GM06990 (cell line): ENCODE measurements at regions not wholly inside any gene's neighbourhood (a gene's known extent, or its start where the extent isn't known, plus 50 kb on each side); places are given as distances from the start of the nearest gene placed in this dataset.

Experiments
- DNase-seq: peaks from one replicate; pipeline ENCODE4 v3.0.0-alpha.2; 2011; ENCODE audit not compliant: insufficient read length; ENCODE audit errors: extremely low read depth
- H3K27me3 ChIP-seq: replicated peaks from 2 replicates; pipeline ENCODE4 v1.6.0; 2011; ENCODE audit warnings: low read length; ENCODE audit not compliant: control insufficient read depth, insufficient read depth
- H3K36me3 ChIP-seq: 2 replicates; pipeline ENCODE4 v1.5.1; 2011; ENCODE audit warnings: low read length; ENCODE audit not compliant: control insufficient read depth, insufficient read depth
- H3K4me3 ChIP-seq: replicated peaks from 2 replicates; pipeline ENCODE4 v1.5.1; 2011; ENCODE audit warnings: low read depth, mild to moderate bottlenecking, control low read depth, low read length
- CTCF ChIP-seq: IDR thresholded peaks from 2 replicates; pipeline ENCODE4 v1.5.1; 2011; ENCODE audit warnings: low read length, control low read depth, mild to moderate bottlenecking, inconsistent platforms; ENCODE audit not compliant: insufficient read depth, poor library complexity, severe bottlenecking

GRCh38 chr6:126939784-126940183 is 178.7 kb upstream of the RSPO3 start:
- no peak for TF ChIP-seq CTCF
- Histone ChIP-seq H3K27me3 (no peaks in the 10 kb centered on the region), H3K36me3 (no peaks in the 10 kb centered on the region), H3K4me3 (no peak overlapping the region)
- DNase-seq, result no peak

GRCh38 chr6:126941751-126942150 is 176.7 kb upstream of the RSPO3 start:
- TF ChIP-seq CTCF, result no peak
- Histone ChIP-seq H3K4me3 (no peak overlapping the region), H3K36me3 (no peaks in the 10 kb centered on the region), H3K27me3 (no peaks in the 10 kb centered on the region)
- DNase-seq, result no peak

- DNase-seq, result no peak
- Histone ChIP-seq H3K4me3 (no peak overlapping the region), H3K36me3 (no peaks in the 10 kb centered on the region), H3K27me3 (no peaks in the 10 kb centered on the region)
- TF ChIP-seq CTCF, result no peak
These were observed 174.0 kb upstream of the RSPO3 start for GRCh38 chr6:126944512-126944911.

GRCh38 chr6:126945150-126945685 is 173.3 kb upstream of the RSPO3 start:
- H3K27me3 ChIP-seq, result no peaks in the 10 kb centered on the region
- DNase-seq, result no peak
- no peak for TF ChIP-seq CTCF

GRCh38 chr6:126945812-126946360 is 172.6 kb upstream of the RSPO3 start:
- DNase-seq, result no peak
- H3K27me3 ChIP-seq, result no peaks in the 10 kb centered on the region
- no peak for TF ChIP-seq CTCF
- no peak overlapping the region for H3K4me3 ChIP-seq
- H3K36me3 ChIP-seq, result no peaks in the 10 kb centered on the region

More at GRCh38 chr6:126945150-126945685, 173.3 kb upstream of the RSPO3 start:
- Histone ChIP-seq H3K36me3 (no peaks in the 10 kb centered on the region), H3K4me3 (no peak overlapping the region)

GRCh38 chr6:126947070-126947469 is 171.4 kb upstream of the RSPO3 start:
- H3K4me3 ChIP-seq, result no peak overlapping the region
- H3K27me3 ChIP-seq, result no peaks in the 10 kb centered on the region
- H3K36me3 ChIP-seq, result no peaks in the 10 kb centered on the region
- no peak for DNase-seq
- TF ChIP-seq CTCF, result no peak
